K562 (cell line): ENCODE measurements at regions not wholly inside any gene's neighbourhood (a gene's known extent, or its start where the extent isn't known, plus 50 kb on each side); places are given as distances from the start of the nearest gene placed in this dataset.

Source experiments
- ATAC-seq: fragments of 200-7000 bp; cut with Tn5 transposase; 3 replicates; pipeline ENCODE4 v1.9.1; 2020; ENCODE audit warnings: moderate library complexity
- BruUV-seq: library from RNA; stranded (reverse); fragments of 400-500 nt; replicated peaks from 2 replicates; lab custom pipeline; 2021; lab: Mats Ljungman, UMichigan
- CTCF ChIA-PET: fragments of 300-600 bp; formaldehyde crosslinking; extraction: SDS; loops from one replicate; lab custom pipeline; 2021; ENCODE audit warnings: low intra/inter-chr PET ratio; lab: Yijun Ruan, JAX
- POLR2A ChIA-PET: fragments of 300-600, 350-650 bp; sonication (Branson Sonifier 250); formaldehyde crosslinking; extraction: SDS; loops from one replicate; lab custom pipeline; 2021; ENCODE audit warnings: antibody characterized with exemption, inconsistent platforms; lab: Yijun Ruan, JAX
- DNase-seq, 4 experiments: peaks; one replicate each; pipeline versions ENCODE4 v3.0.0 to v3.0.0-alpha.2; 2011 to 2018; ENCODE audit warnings: low spot score in 3 of 4, mixed read lengths in 3 of 4; ENCODE audit errors: extremely low read depth in 1 of 4
- FAIRE-seq: peaks from 2 replicates; lab custom pipeline; 2011; peaks lifted over from hg19 to GRCh38; lab: Jason Lieb, UNC
- H2AFZ ChIP-seq: 2 replicates; pipeline ENCODE4 v1.6.0; 2011; ENCODE audit warnings: low read depth, low read length, control low read depth, inconsistent platforms
- H3K27ac ChIP-seq: fragments of 200-600 bp; 3 replicates; pipeline ENCODE4 v1.8.0; 2011; ENCODE audit warnings: low read depth, mild to moderate bottlenecking, control low read depth, inconsistent platforms, low read length, moderate library complexity, mixed read lengths; ENCODE audit errors: extremely low read depth
- H3K27me3 ChIP-seq, 2 experiments: fragments of 300-600 bp in 1 of 2; 2 replicates in 1 of 2; 3 replicates in 1 of 2; pipeline versions ENCODE4 v1.6.0 to v1.8.0; 2011; ENCODE audit warnings: inconsistent platforms in 2 of 2, low read length in 2 of 2, mild to moderate bottlenecking in 1 of 2, mixed read lengths in 1 of 2, moderate library complexity in 1 of 2; ENCODE audit not compliant: control insufficient read depth in 2 of 2, insufficient read depth in 2 of 2
- H3K36me3 ChIP-seq: fragments of 300-600 bp; 3 replicates; pipeline ENCODE4 v1.8.0; 2011; ENCODE audit warnings: mild to moderate bottlenecking, low read length, inconsistent platforms; ENCODE audit not compliant: control insufficient read depth, insufficient read depth
- H3K4me1 ChIP-seq, 2 experiments: fragments of 200-600 bp in 1 of 2; replicated peaks in 1 of 2; 2 replicates in 1 of 2; 3 replicates in 1 of 2; pipeline versions ENCODE4 v1.5.1 to v1.8.0; 2011; ENCODE audit warnings: inconsistent platforms in 2 of 2, low read length in 2 of 2, mild to moderate bottlenecking in 1 of 2, mixed read lengths in 1 of 2, moderate library complexity in 1 of 2; ENCODE audit not compliant: control insufficient read depth in 2 of 2, insufficient read depth in 2 of 2
- H3K4me2 ChIP-seq: 2 replicates; pipeline ENCODE4 v1.6.1; 2011; ENCODE audit warnings: low read length, control low read depth, inconsistent platforms, mixed read lengths; ENCODE audit not compliant: insufficient read depth
- H3K4me3 ChIP-seq: fragments of 200-600 bp; sonication (generic), shearing (Covaris generic); 2 replicates; pipeline ENCODE4 v1.5.1; 2016; ENCODE audit warnings: control low read depth, inconsistent platforms
- H3K79me2 ChIP-seq: fragments of 200-600 bp; 3 replicates; pipeline ENCODE4 v1.8.0; 2011; ENCODE audit warnings: low read length, inconsistent platforms; ENCODE audit not compliant: control insufficient read depth, insufficient read depth
- H3K9ac ChIP-seq, 2 experiments: 2 replicates each; pipeline versions ENCODE4 v1.6.0 to v1.6.1; 2011; ENCODE audit warnings: low read depth in 2 of 2, low read length in 2 of 2, control low read depth in 1 of 2, inconsistent platforms in 1 of 2, mild to moderate bottlenecking in 1 of 2, mixed read lengths in 1 of 2; ENCODE audit not compliant: insufficient read depth in 1 of 2
- H3K9me1 ChIP-seq: one replicate; pipeline ENCODE4 v1.6.0; 2011; ENCODE audit warnings: inconsistent platforms, mild to moderate bottlenecking, low read length, moderate library complexity; ENCODE audit not compliant: control insufficient read depth, insufficient read depth
- H3K9me3 ChIP-seq: replicated peaks from 2 replicates; pipeline ENCODE4 v1.5.1; 2011; ENCODE audit warnings: low read depth, low read length, inconsistent platforms; ENCODE audit not compliant: control insufficient read depth, insufficient read depth
- H4K20me1 ChIP-seq: replicated peaks from 2 replicates; pipeline ENCODE4 v1.6.1; 2011; ENCODE audit warnings: low read length, inconsistent platforms, mixed read lengths; ENCODE audit not compliant: control insufficient read depth, insufficient read depth
- AFF1 ChIP-seq, 2 experiments: fragments of 450-650 bp; IDR thresholded peaks; 2 replicates each; pipeline ENCODE4 v1.6.1; 2018; ENCODE audit warnings: mild to moderate bottlenecking in 2 of 2, low read depth in 1 of 2; ENCODE audit not compliant: partially characterized antibody in 2 of 2
- FIP1L1 ChIP-seq: fragments of 200-400 bp; formaldehyde crosslinking; IDR thresholded peaks from 2 replicates; pipeline ENCODE4 v1.6.1; 2018; ENCODE audit warnings: mild to moderate bottlenecking, low read depth, low read length; ENCODE audit not compliant: poor library complexity, severe bottlenecking
- HNRNPLL ChIP-seq: fragments of 200-400 bp; formaldehyde crosslinking; IDR thresholded peaks from 2 replicates; pipeline ENCODE4 v1.6.1; 2017; ENCODE audit warnings: low read length, low read depth, mild to moderate bottlenecking; ENCODE audit not compliant: poor library complexity, severe bottlenecking
- NRF1 ChIP-seq, 2 experiments: fragments of 450-650 bp; IDR thresholded peaks in 1 of 2; conservative IDR thresholded peaks in 1 of 2; 2 replicates each; pipeline ENCODE4 v1.6.1; 2014; ENCODE audit warnings: mild to moderate bottlenecking in 2 of 2
- NUFIP1 ChIP-seq: fragments of 450-650 bp; IDR thresholded peaks from 2 replicates; pipeline ENCODE4 v1.6.1; 2018; ENCODE audit not compliant: partially characterized antibody
- RNF219 ChIP-seq: fragments of 250-450 bp; sonication (Bioruptor Pico); IDR thresholded peaks from 2 replicates; pipeline ENCODE4 v1.5.0; 2022; ENCODE audit warnings: mild to moderate bottlenecking
- ZBTB17 ChIP-seq: fragments of 450-650 bp; formaldehyde crosslinking; IDR thresholded peaks from 2 replicates; pipeline ENCODE4 v1.4.0; 2020; ENCODE audit warnings: mild to moderate bottlenecking
- ZNF263 ChIP-seq: sonication (generic); formaldehyde crosslinking; IDR thresholded peaks from 2 replicates; pipeline ENCODE4 v1.8.0; 2022; ENCODE audit warnings: mild to moderate bottlenecking, missing genetic modification reagents, borderline replicate concordance
- WGBS: fragments of 100-300 bp; shearing (Covaris generic); methylation state at CpG from one replicate; pipeline ENCODE4 v1.1.6; 2016; ENCODE audit warnings: low coverage, mixed read lengths; ENCODE audit not compliant: insufficient coverage; ENCODE audit errors: missing lambda C conversion rate; 5-methylcytosine and 5-hydroxymethylcytosine counted together
- in situ Hi-C: fragments of 300-500 bp; cut with MboI; formaldehyde crosslinking; loops from 4 replicates; pipeline ENCODE4 v1.15.0; 2018; ENCODE audit warnings: inconsistent platforms, mixed read lengths
- intact Hi-C: fragments of 100-400 bp; cut with micrococcal nuclease; formaldehyde crosslinking; loops from 2 replicates; pipeline ENCODE4 v1.14.2; 2022

GRCh38 chr2:43027097-43027873, 199.1 kb downstream of the ZFP36L2 start:
- H3K4me1 ChIP-seq = peaks cover 0 to 9% of the 10 kb centered on the region in 2 experiments; a peak in 3 of 5 replicates
- ChIA-PET POLR2A (interaction anchor here (0.6 to 1.3 kb wide), 2 partner anchors 56 to 198 kb away, joined by 3 read pairs; no protein-coding TSS in a partner anchor), CTCF (no interaction called here)
- ATAC-seq (no peak), FAIRE-seq (no peak), DNase-seq (no peak)
- no peaks in the 10 kb centered on the region for H3K27me3 ChIP-seq
- H3K9me3 ChIP-seq = no peaks in the 10 kb centered on the region
- no peak overlapping the region for H3K27ac ChIP-seq
- H3K4me3 ChIP-seq = no peak overlapping the region
- intact Hi-C loops = loop anchor here (10.0 kb wide), 1 partner anchor 518 kb away; no protein-coding TSS in a partner anchor
- no peaks in the 10 kb centered on the region for H4K20me1 ChIP-seq
- H3K9ac ChIP-seq = no peak overlapping the region
- H3K36me3 ChIP-seq = no peaks in the 10 kb centered on the region
- H2AFZ ChIP-seq = no peak overlapping the region
- 61% methylated on average over 19 of the region's 21 CpGs for WGBS
- no peak for TF ChIP-seq AFF1 (IDR thresholded peaks at IDR 0.05; ENCODE audit: low read depth in 1 of 2, partially characterized antibody in 2 of 2)
- TF ChIP-seq RNF219 (CRISPR knock-in tag) = no peak
- no peak for TF ChIP-seq ZNF263
- TF ChIP-seq HNRNPLL = no peak
- TF ChIP-seq ZBTB17 = no peak
- no peak for TF ChIP-seq FIP1L1
- no peak for TF ChIP-seq NUFIP1
- TF ChIP-seq NRF1 (conservative IDR thresholded peaks at IDR 0.05 in 1 of 2, IDR thresholded peaks at IDR 0.05 in 1 of 2) = no peak
- TF ChIP-seq, all 486 proteins: peak for 0
- Histone ChIP-seq H3K79me2 (no peaks in the 10 kb centered on the region), H3K9me1 (no peaks in the 10 kb centered on the region), H3K4me2 (no peak overlapping the region)
- in situ Hi-C loops = loop anchor here (5.0 kb wide), 1 partner anchor 200 kb away; the partner anchor contains the start of gene ZFP36L2
- no TSS peak for BruUV-seq
